Cardiac fibroblast (primary cell): ENCODE measurements at regions not wholly inside any gene's neighbourhood (a gene's known extent, or its start where the extent isn't known, plus 50 kb on each side); places are given as distances from the start of the nearest gene placed in this dataset.

Source experiments
- DNase-seq, 2 donors: peaks; one replicate each; pipeline versions ENCODE4 v3.0.0 to v3.0.0-alpha.2; 2010; ENCODE audit warnings: low read depth in 2 of 2
- H3K4me3 ChIP-seq, 2 donors: replicated peaks in 1 of 2; 1 replicate in 1 of 2; 2 replicates in 1 of 2; pipeline ENCODE4 v1.5.1; 2011; ENCODE audit warnings: low read depth in 2 of 2, low read length in 2 of 2, mild to moderate bottlenecking in 2 of 2, moderate library complexity in 1 of 2
- CTCF ChIP-seq: IDR thresholded peaks from one replicate; pipeline ENCODE4 v1.5.1; 2011; ENCODE audit warnings: low read depth, mild to moderate bottlenecking, low read length, inconsistent platforms

- H3K4me3 ChIP-seq = no peak overlapping the region
- DNase-seq = no peak
- TF ChIP-seq CTCF = no peak
These were observed 1310.8 kb upstream of the CHAC2 start for GRCh38 chr2:52456561-52457377.

GRCh38 chr2:52454962-52455361 is 1312.6 kb upstream of the CHAC2 start:
- H3K4me3 ChIP-seq = no peak overlapping the region
- TF ChIP-seq CTCF = no peak
- no peak for DNase-seq

- no peak for TF ChIP-seq CTCF
- DNase-seq = no peak
- no peak overlapping the region for H3K4me3 ChIP-seq
These were observed 1315.4 kb upstream of the CHAC2 start for GRCh38 chr2:52452201-52452600.

- DNase-seq = no peak
- TF ChIP-seq CTCF = no peak
- H3K4me3 ChIP-seq = no peak overlapping the region
These were observed 1321.9 kb upstream of the CHAC2 start for GRCh38 chr2:52445686-52446085.

GRCh38 chr2:52431352-52431760 is 1336.2 kb upstream of the CHAC2 start:
- DNase-seq = no peak
- TF ChIP-seq CTCF = no peak
- H3K4me3 ChIP-seq = no peak overlapping the region

GRCh38 chr2:52429740-52430139 is 1337.9 kb upstream of the CHAC2 start:
- peak; percentile 26 to 36 for DNase-seq
- no peak for TF ChIP-seq CTCF
- no peak overlapping the region for H3K4me3 ChIP-seq

GRCh38 chr2:52429171-52429570 is 1338.4 kb upstream of the CHAC2 start:
- no peak for TF ChIP-seq CTCF
- no peak overlapping the region for H3K4me3 ChIP-seq
- no peak for DNase-seq
